ENCODE measurements at regions not wholly inside any gene's neighbourhood (a gene's known extent, or its start where the extent isn't known, plus 50 kb on each side); places are given as distances from the start of the nearest gene placed in this dataset.

GRCh38 chr14:84404246-84404645, 1125.7 kb upstream of the FLRT2 start:
- no peak for TF ChIP-seq ATF2 (tag by site-specific recombination; IDR thresholded peaks at IDR 0.05; ENCODE audit: low read depth)
- no peak for TF ChIP-seq CTCF (tag by site-specific recombination; IDR thresholded peaks at IDR 0.05)
- TF ChIP-seq ZNF629 (tag by site-specific recombination; IDR thresholded peaks at IDR 0.05): no peak
- no peak for TF ChIP-seq ZNF707 (tag by site-specific recombination; IDR thresholded peaks at IDR 0.05)
- no peak for TF ChIP-seq ZNF513 (tag by site-specific recombination; IDR thresholded peaks at IDR 0.05)
- no peak for TF ChIP-seq ZFP3 (tag by site-specific recombination; IDR thresholded peaks at IDR 0.05; ENCODE audit: low read depth)
